ENCODE measurements at regions not wholly inside any gene's neighbourhood (a gene's known extent, or its start where the extent isn't known, plus 50 kb on each side); places are given as distances from the start of the nearest gene placed in this dataset.

DNA sequence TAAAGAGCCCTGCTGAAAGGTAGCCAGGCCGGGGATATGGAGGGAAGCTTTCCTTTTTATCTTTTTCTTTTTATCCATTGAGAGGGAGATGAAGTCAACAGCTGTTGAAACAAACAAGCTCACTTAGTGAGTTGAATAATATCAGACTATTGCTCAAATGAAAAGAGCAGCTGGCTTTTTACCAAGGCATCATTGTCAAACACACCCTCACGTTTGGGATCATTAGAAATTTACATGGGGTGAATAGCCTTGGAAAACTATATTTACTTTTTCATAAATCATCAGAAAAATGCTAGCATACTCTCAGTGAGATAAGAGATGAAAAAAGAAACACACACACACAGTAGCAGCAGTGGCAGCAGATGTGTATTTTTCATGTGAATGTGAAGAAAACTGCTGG lies 71.5 kb upstream of the HNMT start:
- TF ChIP-seq TCF12 (IDR thresholded peaks at IDR 0.05; ENCODE audit: low read depth) (no peak), CREB1 (IDR thresholded peaks at IDR 0.05; ENCODE audit: low read depth) (no peak), NFIC (IDR thresholded peaks at IDR 0.05) (no peak), EP300 (IDR thresholded peaks at IDR 0.05; ENCODE audit: borderline replicate concordance) (no peak), YY1 (IDR thresholded peaks at IDR 0.05; ENCODE audit: low read depth) (no peak), EGR1 (IDR thresholded peaks at IDR 0.05) (no peak), RAD21 (IDR thresholded peaks at IDR 0.05; ENCODE audit: low read depth) (no peak), CEBPB (IDR thresholded peaks at IDR 0.05) (no peak), TAF1 (IDR thresholded peaks at IDR 0.05; ENCODE audit: low read depth) (no peak), MAX (IDR thresholded peaks at IDR 0.05) (no peak)
- TF ChIP-seq, protein P1, sequence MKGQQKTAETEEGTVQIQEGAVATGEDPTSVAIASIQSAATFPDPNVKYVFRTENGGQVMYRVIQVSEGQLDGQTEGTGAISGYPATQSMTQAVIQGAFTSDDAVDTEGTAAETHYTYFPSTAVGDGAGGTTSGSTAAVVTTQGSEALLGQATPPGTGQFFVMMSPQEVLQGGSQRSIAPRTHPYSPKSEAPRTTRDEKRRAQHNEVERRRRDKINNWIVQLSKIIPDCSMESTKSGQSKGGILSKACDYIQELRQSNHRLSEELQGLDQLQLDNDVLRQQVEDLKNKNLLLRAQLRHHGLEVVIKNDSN (IDR thresholded peaks at IDR 0.05) = no peak
- TF ChIP-seq, protein P2, sequence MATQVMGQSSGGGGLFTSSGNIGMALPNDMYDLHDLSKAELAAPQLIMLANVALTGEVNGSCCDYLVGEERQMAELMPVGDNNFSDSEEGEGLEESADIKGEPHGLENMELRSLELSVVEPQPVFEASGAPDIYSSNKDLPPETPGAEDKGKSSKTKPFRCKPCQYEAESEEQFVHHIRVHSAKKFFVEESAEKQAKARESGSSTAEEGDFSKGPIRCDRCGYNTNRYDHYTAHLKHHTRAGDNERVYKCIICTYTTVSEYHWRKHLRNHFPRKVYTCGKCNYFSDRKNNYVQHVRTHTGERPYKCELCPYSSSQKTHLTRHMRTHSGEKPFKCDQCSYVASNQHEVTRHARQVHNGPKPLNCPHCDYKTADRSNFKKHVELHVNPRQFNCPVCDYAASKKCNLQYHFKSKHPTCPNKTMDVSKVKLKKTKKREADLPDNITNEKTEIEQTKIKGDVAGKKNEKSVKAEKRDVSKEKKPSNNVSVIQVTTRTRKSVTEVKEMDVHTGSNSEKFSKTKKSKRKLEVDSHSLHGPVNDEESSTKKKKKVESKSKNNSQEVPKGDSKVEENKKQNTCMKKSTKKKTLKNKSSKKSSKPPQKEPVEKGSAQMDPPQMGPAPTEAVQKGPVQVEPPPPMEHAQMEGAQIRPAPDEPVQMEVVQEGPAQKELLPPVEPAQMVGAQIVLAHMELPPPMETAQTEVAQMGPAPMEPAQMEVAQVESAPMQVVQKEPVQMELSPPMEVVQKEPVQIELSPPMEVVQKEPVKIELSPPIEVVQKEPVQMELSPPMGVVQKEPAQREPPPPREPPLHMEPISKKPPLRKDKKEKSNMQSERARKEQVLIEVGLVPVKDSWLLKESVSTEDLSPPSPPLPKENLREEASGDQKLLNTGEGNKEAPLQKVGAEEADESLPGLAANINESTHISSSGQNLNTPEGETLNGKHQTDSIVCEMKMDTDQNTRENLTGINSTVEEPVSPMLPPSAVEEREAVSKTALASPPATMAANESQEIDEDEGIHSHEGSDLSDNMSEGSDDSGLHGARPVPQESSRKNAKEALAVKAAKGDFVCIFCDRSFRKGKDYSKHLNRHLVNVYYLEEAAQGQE (IDR thresholded peaks at IDR 0.05; ENCODE audit: low read depth) = no peak

All from Ishikawa (cell line).